ENCODE measurements at regions not wholly inside any gene's neighbourhood (a gene's known extent, or its start where the extent isn't known, plus 50 kb on each side); places are given as distances from the start of the nearest gene placed in this dataset.

DNA sequence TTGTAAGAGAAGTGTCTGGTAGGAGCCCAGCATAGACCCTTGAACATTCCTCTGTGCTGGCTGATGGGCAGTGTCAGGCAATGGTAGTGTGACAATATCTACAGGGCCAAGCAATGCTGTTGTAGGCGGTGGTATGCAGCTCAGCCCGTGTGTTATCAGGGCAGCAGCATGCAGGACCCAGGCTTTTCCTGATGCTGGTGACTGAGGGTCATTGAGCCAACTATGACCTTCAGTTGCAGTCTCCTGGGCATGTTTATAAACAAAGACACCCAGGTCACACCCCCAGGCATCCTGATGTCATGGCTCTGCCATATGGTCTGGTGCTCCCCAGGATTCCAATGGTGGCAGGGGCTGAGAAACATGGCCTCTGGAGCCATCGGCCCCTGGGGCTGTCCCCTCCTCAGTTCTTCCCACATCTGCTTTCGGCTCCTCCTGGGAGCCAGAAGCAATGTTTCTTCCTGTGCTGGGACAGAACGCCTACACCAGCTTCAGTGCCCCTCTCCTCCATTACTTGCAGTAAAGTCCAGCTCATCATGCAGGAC, 518.0 kb upstream of the HS6ST1 start:
- DNase-seq, result no peak

DNA sequence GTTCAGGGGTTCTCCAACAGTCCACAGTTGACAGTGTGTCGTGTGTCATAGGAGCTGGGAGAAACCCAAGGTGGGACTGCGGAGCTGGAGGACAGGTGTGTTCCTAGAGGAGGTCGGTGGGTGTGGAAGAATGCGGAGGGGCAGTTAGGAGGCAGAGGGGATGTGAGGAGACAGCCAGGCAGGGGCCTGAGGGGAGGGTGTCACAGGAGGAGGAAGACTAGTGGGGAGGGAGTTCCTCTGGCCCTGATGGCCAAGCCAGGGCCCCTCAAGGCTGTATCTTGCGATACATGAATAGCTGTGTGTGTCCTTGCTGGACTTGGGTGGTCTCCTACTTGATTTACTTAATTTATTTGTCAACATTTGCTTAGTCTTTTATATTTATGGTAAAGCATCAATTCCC, 519.6 kb upstream of the HS6ST1 start:
- DNase-seq, result no peak

DNA sequence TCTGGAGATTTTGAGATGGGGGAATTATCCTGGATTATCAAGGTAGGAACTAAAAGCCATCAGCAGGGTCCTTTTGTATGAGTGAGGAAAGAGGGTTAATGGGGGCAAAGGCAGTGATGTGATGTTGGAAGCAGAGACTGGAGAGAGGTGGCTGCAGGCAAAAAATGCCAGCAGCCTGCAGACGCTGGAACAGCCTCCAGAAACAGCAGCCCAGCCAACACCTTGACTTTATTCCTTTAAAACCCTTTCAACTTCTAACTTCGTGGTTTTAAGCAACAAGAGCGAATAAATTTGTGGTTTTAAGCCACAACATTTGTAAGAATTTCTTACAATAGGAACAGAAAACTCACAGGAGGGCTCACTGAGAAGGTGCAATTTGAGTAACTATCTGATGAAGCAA, 523.1 kb upstream of the HS6ST1 start:
- DNase-seq, result no peak

DNA sequence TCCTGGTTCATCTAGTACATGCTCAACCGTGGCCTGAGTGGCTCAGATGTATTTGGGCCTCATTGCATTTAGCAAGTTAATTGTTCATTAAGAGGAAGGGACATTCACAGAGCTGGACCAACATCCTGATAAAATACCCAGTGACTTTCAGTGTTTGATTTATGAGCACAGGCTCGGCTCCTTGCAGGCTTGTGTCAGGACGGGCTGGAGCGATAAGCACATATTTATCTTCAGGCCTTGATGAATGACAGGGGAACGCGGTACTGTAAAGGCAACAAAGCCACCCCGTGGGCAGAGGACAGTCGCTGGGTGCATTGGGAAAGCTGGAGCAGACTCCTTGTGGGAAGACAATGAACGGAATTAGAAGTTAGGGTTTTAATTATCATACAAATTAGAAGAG, 548.6 kb upstream of the HS6ST1 start:
- no peak for DNase-seq

DNA sequence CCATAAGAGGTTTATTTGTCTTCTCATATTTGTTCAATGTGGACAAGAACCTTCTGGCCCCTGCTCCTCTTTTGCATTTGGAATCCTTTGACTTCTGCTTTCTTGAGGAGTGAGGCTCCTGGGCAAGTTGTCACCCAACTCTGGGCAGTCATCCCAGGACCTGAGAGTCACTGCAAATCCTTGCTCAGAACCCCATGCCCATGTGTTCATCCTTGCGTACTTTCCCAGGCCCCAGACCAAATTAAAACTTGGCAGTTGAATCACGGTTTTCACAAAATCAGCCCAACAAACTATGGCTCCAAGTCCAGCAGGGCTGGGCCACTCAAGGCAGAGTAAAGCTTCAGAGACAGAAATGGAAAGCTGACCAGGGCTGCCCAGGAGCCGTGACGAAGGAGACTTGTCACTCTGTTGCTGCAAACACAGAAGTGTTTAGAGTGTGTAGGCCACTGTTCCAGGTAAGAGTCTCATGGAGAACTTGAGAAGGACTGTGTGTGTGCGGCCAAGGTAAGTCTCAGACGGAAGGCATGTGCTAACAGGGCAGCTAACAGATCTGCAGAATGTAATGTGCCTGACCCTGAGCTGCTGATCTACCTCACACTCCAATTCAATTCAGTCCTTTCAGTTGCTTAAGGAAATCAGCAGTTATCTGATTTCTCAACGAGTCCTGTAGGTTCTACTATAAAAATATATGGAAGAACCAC, 549.4 kb upstream of the HS6ST1 start:
- no peak for DNase-seq

DNA sequence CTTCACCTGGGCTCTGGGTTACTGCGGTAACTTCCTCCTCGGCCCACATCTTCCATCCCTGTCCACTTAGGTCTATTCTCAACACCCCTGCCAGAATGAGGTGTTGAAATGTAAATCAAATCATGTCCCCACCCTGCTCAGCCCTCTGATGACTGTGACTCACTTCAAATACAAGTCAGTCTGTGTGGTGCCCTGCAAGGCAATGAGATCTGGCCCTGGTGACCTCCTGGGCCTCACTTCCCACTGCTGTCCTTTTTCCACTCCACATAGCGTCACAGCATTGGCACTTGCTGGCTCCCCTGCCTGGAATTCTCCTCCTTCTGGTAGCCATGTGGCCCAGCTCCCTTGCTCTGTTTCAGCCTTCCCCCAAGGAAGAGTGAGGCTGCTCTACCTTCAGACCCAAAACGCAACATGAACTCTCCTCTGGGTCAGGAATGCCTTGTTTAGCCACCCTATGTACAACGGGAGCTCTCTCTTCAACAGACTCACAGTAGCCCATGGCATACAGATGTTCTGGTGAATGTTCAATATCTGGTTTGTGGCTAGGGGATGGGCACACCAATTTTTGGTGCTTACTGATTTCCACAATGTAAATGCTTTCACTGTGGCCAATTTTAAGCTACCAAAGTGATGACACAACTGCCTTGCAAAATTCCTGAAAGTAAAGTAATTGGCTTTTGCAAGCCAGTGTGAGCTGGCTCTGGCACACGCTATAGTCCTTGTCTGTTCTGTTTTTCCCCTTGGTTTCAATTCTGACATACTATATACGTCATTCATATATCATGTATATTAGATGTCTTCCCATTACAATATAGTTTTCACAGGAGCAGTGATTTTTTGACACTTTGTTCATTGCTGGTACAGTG, 550.3 kb upstream of the HS6ST1 start:
- no peak for DNase-seq

DNA sequence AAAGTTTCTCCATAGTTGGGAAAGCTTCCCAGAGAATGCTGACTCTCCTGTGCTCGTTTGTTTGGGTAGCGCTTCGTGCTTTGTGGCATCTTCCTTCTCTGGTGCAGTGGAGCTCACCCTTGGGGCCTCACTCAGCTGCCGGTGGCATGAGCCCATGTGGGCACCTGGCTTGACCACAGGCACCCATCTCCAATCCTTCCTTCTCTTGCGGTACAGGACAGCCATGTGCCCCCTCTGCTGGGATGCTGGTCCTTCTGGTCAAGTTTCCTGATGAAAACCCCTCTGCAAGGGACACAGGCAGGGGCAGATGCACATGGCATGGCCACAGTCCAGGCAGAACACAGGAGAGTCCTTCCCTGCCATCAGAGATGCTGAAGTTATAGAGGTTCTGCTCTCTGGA, 555.9 kb upstream of the HS6ST1 start:
- no peak for DNase-seq

DNA sequence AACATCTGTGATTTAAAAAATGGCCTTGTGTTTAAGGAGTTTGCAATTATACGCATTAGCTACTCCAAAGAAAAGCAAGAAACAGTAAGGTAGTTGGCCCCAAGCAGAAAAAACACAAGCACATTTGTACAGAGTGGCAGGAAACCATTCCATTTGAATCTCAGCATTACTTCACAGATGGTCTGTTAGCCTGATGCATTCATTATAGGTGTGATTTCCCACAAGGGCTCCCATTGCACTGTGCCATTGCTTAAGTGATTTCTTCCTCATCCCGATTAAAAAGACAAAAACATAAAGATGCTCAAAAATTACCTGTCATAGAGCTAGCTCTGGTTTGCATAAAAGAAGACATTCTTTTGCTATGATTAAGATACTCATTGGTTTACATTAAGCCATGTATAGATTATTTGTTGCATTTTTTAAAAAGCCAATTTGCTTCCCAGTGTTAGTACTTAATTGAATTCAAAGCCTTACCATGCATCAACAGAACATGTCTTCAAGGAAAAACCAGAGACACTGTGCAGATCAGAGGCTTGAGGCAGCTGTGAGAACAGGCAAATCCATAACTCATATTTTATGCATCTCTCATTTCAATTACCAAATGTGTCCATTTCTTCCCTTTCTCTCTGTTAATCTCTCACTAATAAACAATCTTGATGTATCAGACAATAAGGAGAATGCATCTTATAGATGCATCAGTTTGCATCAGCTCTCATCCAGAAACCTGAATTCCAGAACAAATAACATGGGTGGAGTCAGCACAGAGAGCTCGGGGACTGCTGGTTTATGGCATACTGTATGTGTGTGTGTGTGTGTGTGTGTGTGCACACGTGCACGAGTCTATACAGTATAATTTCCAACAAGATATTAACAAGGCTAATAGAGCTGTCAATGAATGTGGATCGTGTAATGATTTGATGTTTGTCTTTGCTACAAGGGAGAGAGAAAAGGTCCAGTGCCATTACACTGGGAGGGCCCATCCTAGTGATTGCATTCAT, 558.6 kb upstream of the HS6ST1 start:
- DNase-seq, result no peak

DNA sequence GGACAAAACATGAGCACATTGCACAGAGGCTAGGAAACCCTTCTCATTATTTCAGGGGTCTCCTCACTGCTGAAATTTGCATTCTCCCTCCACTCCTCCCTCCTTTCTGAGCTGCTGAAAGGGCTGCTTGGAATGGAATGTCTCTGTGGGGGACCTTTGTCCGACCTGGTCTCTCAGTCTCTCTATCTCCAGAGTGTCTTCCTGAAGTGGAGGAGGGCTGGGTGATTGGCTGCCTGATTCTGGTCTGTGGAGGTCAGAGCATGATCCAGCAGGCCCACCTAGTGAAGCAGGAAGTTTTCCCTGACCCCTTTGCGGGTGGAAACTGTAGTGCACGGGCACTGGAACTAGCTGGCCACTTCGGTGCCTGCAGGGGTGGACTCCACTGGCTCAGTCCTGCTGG, 560.5 kb upstream of the HS6ST1 start:
- DNase-seq, result no peak

DNA sequence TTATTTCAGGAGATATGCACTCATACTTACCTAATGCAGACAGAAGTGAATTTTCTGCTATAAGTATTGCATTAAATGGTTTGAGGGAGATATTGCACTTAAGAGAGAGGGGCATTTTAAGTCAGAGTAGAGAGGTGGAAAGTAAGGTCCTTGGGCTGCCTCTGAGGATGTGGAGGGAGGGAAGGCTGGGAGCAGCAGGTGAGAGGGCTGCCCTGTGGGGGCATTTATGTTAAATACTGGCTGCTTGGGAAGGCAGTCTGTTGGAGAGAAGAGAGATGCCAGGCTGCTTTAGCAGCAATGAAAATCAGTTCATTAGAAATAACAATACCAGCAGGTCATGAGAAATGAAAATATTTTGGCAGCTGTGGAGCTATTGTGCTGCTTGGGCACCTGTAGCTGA, 576.2 kb upstream of the HS6ST1 start:
- DNase-seq, result no peak

DNA sequence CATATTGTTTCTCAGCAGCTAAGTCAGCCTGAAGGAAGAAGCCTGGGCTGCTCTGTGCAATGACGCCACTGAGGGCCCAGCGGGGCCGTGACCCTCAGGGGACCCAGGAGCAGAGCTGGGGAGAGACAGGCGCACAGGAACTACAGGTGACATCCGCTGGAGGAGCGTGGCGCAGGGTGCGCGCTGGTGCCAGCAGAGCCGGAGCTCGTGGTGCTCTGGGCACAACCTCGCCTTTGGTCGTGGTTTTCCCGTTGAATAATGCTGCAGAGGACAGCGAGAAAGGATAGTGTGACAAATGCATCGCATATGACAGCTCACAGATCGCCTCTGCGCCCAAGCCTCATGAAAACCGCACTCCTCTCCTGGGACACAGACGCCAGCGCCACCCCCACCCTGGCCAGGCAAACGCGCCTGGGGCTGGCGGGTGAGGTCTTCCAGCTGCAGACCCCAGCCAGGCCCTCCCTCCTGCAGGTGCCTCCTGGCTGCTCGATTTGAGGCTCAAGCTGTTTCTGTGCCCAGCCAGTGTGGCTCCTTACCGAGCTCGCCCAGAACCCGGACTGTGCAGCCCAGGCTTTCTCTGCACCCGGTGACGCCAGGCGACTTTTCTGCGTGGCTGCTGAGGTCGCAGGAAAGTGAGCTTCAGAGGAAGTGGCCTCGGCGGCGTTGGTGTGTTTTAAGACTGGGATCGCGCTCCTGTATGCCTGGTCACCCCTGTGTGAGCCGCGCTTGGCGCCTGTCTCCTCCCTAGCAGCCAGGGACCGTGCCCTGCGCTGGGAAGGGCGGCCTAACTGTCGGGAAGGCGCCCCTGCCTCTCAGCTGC, 583.1 kb upstream of the HS6ST1 start:
- no peak for DNase-seq

DNA sequence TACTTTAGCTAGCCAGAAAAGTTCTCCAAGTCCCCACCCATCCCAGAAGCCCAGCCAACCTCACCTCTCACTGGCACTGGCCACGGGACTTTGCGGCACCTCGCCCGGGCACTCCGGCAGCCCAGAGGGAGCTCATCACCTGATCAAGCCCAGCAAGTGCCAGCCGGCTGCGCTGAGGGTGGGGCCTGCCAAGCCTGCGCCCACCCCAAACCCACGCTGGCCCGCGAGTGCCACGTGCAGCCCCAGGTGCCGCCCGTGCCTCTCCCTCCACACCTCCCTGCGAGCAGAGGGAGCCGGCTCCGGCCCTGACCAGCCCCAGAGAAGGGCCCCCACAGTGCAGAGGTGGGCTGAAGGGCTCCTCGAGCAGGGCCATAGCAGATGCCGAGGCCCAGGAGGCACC, 585.0 kb upstream of the HS6ST1 start:
- no peak for DNase-seq

DNA sequence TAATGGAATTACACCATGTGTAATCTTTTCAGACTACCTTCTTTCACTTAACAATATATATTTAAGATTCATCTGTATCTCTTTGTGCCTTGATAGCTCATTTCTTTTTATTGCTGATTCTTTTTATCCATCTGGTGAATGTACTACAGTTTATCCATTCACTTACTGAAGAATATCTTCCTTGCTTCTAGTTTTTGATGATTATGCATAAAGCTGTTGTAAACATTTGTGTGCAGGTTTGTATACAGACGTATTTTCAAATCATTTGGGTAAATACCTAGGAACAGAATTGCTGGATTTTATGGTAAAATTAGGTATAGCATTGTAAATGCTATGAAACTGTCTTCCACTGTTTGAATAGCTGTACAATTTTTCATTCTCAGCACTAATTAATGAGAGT, 592.6 kb upstream of the HS6ST1 start:
- no peak for DNase-seq

DNA sequence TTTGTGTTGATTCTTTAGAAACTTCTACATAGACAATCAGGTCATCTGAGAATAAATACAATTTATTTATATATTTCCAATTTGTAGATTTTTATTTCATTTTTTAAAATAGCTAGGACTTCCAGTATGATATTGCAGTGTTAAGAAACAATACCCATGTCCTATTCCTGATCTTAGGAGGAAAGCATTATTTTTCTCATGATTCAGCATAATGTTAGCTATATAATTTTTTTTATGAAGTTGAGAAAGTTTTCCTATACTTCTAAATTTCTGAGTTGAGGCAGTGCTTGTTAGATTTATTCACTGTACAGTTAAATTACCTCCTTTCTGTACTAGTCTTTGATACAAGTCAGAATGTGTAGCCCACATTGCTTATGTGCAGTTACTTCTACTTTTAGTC, 595.7 kb upstream of the HS6ST1 start:
- no peak for DNase-seq

DNA sequence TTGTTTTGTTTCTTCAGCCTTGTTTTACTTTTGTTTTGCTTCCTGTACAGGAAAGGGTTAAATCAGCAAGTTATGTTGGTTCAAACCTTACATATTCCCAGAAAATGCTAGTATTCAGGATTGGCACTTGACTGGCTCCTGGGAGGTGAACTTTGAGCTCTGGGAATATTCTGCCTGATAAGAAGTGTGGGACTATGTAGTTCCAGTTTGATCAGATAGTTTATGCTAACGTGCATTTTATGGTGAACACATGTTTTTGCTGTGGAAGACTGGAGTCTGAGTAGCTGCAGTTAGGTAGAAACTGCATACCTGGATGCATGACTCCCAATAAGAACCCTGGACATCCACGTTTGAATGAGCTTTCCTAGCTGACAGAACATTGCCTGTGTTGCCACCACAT, 603.1 kb upstream of the HS6ST1 start:
- DNase-seq, result no peak

DNA sequence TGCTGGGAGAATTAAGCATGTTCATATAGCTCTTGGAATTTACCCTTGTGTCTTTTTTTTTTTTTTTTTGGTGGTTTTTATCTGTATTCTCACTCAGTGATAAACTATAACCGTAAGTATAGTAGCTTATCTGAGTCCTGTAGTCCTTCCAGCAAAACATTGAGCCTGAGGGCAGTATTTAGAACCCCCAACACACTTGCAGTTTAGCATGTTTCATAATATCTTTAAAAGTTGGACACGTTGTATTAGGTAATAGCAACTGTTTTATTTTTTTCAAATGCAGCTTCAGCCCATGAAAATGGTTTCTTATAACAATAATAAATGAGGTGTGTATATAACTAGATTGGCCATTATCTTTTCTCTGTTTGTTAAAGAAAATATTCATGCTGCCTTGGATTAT, 603.5 kb upstream of the HS6ST1 start:
- no peak for DNase-seq

DNA sequence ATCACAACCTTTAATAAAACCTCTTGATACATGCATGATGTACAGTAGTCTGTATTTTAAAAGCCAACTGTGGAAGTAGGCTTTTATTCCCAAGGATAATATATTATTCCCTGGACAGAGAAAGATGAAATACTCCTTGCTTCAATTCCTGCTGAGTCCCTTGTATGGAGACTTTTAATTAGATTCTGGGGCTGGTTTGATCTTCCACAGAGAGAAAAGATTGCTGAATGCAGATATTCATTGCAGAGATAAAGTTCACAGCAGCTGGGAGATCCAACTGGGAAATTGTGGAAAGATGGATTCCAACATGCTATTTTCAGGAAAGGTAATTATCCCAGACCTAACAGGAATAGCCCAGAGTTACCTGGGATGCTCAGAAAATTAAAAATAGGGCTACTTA, 607.0 kb upstream of the HS6ST1 start:
- DNase-seq, result no peak

DNA sequence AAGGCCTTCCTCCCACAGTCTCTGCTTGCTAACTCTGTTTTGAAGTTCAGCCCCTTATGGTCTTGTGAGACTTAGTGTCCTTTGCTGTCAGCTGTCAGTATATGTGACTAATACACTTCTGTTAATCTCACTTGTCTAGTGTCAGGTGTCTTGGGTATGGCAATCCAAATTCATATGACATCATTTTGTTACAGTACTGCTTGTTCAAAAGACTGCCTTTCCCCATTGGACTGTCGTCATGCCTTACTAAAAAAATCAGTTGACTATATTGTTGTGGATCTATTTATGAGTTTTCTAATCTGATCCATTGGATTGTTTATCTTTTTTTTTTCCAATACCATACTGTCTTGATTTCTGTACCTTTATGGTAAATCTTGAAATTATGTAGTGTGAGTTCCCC, 611.4 kb upstream of the HS6ST1 start:
- DNase-seq, result no peak

DNA sequence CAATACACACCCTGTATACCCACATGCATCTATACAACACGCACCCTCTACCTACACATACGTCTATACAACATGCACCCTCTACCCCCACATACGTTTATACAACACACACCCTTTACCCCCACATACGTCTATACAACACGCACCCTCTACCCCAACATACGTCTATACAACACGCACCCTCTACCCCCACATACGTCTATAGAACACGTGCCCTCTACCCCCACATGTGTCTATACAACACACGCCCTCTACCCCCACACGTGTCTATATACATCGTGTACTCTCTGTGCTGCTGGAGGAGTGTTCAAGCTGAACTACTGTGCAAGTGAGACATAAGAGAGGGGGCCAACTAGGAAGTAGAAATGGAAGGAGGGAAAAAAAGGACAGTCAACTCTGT, 621.7 kb upstream of the HS6ST1 start:
- no peak for DNase-seq

DNA sequence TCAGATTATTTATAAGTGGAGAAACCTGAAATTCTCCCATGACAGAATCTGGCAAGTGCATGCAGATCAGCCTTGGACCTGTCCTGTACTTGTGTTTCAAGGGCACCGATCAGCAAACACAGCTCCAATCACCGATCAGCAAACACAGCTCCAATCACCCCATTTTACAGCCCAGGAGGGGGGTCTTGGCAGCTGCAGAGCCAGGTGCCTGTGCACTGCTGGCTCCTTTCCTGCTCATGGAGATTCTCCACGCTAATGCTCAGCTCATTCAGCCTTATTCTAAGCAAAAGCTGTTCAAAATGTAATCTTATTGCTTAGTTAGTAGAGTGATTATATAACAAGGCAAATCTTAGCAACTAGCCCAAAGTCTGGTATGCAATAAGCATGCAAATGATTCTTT, 623.1 kb upstream of the HS6ST1 start:
- DNase-seq, result no peak

DNA sequence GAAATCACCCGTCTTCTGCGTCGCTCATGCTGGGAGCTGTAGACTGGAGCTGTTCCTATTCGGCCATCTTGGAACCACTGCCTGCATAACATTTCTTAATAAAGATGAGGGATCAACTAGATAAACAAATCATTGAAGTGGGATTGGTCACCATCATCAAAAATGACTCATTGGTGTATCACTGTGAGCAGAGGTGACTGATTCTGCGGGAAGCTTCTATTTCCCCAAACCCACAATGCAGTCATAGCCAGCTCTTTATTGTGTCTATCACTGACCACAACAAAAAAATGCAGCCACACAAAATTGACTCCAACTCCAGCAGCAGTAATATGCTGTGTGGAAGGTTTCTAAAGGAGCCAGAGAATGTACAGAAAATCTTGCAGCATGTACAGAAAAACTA, 630.7 kb upstream of the HS6ST1 start:
- DNase-seq, result no peak

DNA sequence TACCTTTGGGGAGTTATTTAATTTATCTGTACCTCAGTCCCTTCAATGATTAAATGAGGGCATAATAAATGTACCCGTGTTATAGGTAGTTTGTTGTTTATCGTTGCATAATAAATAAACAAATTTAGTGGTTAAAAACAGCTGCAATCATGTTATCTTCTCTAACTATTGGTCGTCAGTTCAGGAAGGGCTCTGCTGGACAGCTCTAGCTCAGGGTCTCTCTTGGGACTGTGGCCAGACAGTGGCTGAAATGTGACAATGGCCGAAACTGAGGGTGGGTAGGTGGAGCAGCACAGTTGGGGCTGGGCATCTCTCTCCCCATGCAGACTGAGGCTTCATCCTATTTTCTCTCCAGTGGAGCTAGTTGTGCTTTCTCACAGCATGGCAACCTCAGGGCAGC, 632.1 kb upstream of the HS6ST1 start:
- DNase-seq, result no peak
